Colonic mucosa (tissue), 4 donors: ENCODE measurements at regions not wholly inside any gene's neighbourhood (a gene's known extent, or its start where the extent isn't known, plus 50 kb on each side); places are given as distances from the start of the nearest gene placed in this dataset.

ENCODE experiments used
- DNase-seq: peaks from one replicate; pipeline ENCODE4 v3.0.0-alpha.2; 2020
- H3K27ac ChIP-seq: fragments of 200-600 bp; one replicate; pipeline ENCODE4 v1.8.0; 2021
- H3K27me3 ChIP-seq: fragments of 200-600 bp; one replicate; pipeline ENCODE4 v1.8.0; 2021
- H3K36me3 ChIP-seq: fragments of 200-600 bp; one replicate; pipeline ENCODE4 v1.8.0; 2021
- H3K4me1 ChIP-seq: fragments of 200-600 bp; one replicate; pipeline ENCODE4 v1.8.0; 2021; ENCODE audit warnings: mild to moderate bottlenecking
- H3K4me3 ChIP-seq: fragments of 200-600 bp; one replicate; pipeline ENCODE4 v1.8.0; 2021
- H3K9ac ChIP-seq, 2 donors: one replicate each; pipeline ENCODE4 v1.7.0; 2013; ENCODE audit warnings: control low read depth in 2 of 2, low read depth in 2 of 2, low read length in 2 of 2
- H3K9me3 ChIP-seq: fragments of 200-600 bp; one replicate; pipeline ENCODE4 v1.8.0; 2021
- intact Hi-C: fragments of 100-400 bp; cut with DNase I; formaldehyde crosslinking; loops from one replicate; pipeline ENCODE4 v1.14.1; 2022
- TF ChIP-seq, protein P1 (sequence below): fragments of 200-600 bp; IDR thresholded peaks from one replicate; pipeline ENCODE4 v1.8.0; 2022; ENCODE audit warnings: antibody characterized with exemption, mild to moderate bottlenecking
- donor health status: healthy.
- donor health status: DM: no; HTN: no; CAD: no.
- donor health status: DM: no; HTN: no; CAD: no.

DNA sequence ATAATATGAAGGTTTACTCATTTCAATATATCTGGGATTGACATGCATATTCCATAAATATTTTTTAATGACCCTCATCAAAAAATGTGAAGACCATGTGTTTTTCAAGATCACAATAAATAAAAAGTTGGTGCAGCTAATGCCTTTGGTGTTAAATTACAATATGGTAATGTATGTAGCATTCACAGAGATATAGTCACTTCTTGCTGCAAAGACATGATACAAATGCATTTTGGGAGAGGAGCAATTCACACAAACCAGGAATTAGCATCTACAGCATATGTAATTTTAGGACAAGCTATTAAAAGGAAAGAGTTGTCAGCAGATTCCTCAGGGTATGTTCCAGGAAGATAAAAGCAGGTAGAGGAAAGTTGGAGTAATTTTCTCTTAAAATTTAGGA is 734.5 kb upstream of the HTR2C start:
- Histone ChIP-seq H3K4me1 (no peaks in the 10 kb centered on the region), H3K27me3 (no peaks in the 10 kb centered on the region), H3K36me3 (no peaks in the 10 kb centered on the region), H3K9me3 (no peaks in the 10 kb centered on the region), H3K27ac (no peak overlapping the region), H3K9ac (no peak overlapping the region), H3K4me3 (no peak overlapping the region)
- TF ChIP-seq, protein P1, sequence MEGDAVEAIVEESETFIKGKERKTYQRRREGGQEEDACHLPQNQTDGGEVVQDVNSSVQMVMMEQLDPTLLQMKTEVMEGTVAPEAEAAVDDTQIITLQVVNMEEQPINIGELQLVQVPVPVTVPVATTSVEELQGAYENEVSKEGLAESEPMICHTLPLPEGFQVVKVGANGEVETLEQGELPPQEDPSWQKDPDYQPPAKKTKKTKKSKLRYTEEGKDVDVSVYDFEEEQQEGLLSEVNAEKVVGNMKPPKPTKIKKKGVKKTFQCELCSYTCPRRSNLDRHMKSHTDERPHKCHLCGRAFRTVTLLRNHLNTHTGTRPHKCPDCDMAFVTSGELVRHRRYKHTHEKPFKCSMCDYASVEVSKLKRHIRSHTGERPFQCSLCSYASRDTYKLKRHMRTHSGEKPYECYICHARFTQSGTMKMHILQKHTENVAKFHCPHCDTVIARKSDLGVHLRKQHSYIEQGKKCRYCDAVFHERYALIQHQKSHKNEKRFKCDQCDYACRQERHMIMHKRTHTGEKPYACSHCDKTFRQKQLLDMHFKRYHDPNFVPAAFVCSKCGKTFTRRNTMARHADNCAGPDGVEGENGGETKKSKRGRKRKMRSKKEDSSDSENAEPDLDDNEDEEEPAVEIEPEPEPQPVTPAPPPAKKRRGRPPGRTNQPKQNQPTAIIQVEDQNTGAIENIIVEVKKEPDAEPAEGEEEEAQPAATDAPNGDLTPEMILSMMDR: no peak
- DNase-seq: no peak
- intact Hi-C loops: no loop called here

GRCh38 chrX:113833096-113834055 is 750.5 kb upstream of the HTR2C start:
- DNase-seq: no peak
- no peaks in the 10 kb centered on the region for H3K27me3 ChIP-seq
- H3K27ac ChIP-seq: no peak overlapping the region
- H3K9ac ChIP-seq: no peak overlapping the region
- intact Hi-C loops: no loop called here
- TF ChIP-seq, protein P1: no peak
- H3K36me3 ChIP-seq: no peaks in the 10 kb centered on the region
- no peaks in the 10 kb centered on the region for H3K9me3 ChIP-seq
- H3K4me3 ChIP-seq: no peak overlapping the region
- H3K4me1 ChIP-seq: no peaks in the 10 kb centered on the region

DNA sequence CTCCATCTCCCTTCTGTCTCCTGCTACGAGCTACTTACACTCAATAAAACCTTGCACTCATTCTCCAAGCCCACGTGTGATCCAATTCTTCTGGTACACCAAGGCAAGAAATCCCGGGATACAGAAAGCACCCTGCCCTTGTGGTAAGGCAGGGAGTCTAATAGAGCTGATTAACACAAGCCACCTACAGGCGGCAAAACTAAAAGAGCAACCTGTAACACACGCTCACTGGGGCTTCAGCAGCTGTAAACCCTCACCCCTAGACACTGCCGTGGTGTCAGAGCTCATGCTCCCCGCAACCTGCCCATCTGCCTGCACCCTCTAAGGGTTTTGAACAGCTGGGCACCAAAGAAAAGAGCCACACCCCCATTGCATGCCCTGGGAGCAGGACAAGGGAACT is 755.4 kb upstream of the HTR2C start:
- no peak for DNase-seq
- Histone ChIP-seq H3K9ac (no peak overlapping the region), H3K4me1 (no peaks in the 10 kb centered on the region), H3K9me3 (no peaks in the 10 kb centered on the region), H3K27me3 (no peaks in the 10 kb centered on the region), H3K4me3 (no peak overlapping the region), H3K36me3 (no peaks in the 10 kb centered on the region), H3K27ac (no peak overlapping the region)
- TF ChIP-seq, protein P1: no peak
- intact Hi-C loops: no loop called here

GRCh38 chrX:113818346-113818745 is 765.5 kb upstream of the HTR2C start:
- Histone ChIP-seq H3K4me1 (no peaks in the 10 kb centered on the region), H3K4me3 (no peak overlapping the region), H3K27ac (no peak overlapping the region), H3K27me3 (no peaks in the 10 kb centered on the region), H3K9me3 (no peaks in the 10 kb centered on the region), H3K9ac (no peak overlapping the region), H3K36me3 (no peaks in the 10 kb centered on the region)
- intact Hi-C loops: no loop called here
- no peak for DNase-seq
- TF ChIP-seq, protein P1: no peak

- no peaks in the 10 kb centered on the region for H3K27me3 ChIP-seq
- no peak overlapping the region for H3K27ac ChIP-seq
- TF ChIP-seq, protein P1: no peak
- no peaks in the 10 kb centered on the region for H3K4me1 ChIP-seq
- H3K4me3 ChIP-seq: no peak overlapping the region
- H3K9me3 ChIP-seq: no peaks in the 10 kb centered on the region
- H3K9ac ChIP-seq: no peak overlapping the region
- no peaks in the 10 kb centered on the region for H3K36me3 ChIP-seq
- intact Hi-C loops: no loop called here
- DNase-seq: no peak
Observed at GRCh38 chrX:113804819-113805218, 779.1 kb upstream of the HTR2C start.
